ENCODE measurements at regions not wholly inside any gene's neighbourhood (a gene's known extent, or its start where the extent isn't known, plus 50 kb on each side); places are given as distances from the start of the nearest gene placed in this dataset.
A peak's percentile ranks its signal among the peaks of the same experiment; 100 is the strongest.
"Not testable (repeated sequence)": the region's sequence is repeated elsewhere in the genome, so short reads cannot be mapped to it uniquely, and the experiment has no call there.

- H3K9me3 ChIP-seq (ENCODE audit: control insufficient read depth, insufficient read depth, low read depth, low read length), result no peaks in the 10 kb centered on the region
- no peaks in the 10 kb centered on the region for H4K20me1 ChIP-seq (ENCODE audit: control insufficient read depth, extremely low read depth, insufficient read depth, low read length)
- DNase-seq (ENCODE audit: low read depth in 2 of 2), result peak in 1 of 2 donors; percentile 21
- TF ChIP-seq, protein P1, sequence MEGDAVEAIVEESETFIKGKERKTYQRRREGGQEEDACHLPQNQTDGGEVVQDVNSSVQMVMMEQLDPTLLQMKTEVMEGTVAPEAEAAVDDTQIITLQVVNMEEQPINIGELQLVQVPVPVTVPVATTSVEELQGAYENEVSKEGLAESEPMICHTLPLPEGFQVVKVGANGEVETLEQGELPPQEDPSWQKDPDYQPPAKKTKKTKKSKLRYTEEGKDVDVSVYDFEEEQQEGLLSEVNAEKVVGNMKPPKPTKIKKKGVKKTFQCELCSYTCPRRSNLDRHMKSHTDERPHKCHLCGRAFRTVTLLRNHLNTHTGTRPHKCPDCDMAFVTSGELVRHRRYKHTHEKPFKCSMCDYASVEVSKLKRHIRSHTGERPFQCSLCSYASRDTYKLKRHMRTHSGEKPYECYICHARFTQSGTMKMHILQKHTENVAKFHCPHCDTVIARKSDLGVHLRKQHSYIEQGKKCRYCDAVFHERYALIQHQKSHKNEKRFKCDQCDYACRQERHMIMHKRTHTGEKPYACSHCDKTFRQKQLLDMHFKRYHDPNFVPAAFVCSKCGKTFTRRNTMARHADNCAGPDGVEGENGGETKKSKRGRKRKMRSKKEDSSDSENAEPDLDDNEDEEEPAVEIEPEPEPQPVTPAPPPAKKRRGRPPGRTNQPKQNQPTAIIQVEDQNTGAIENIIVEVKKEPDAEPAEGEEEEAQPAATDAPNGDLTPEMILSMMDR (conservative IDR thresholded peaks at IDR 0.05 in 1 of 2, IDR thresholded peaks at IDR 0.05 in 1 of 2; ENCODE audit: low read depth in 1 of 2, low read length in 2 of 2), result no peak
- no peak for TF ChIP-seq EZH2 (IDR thresholded peaks at IDR 0.05; ENCODE audit: low read length, missing control alignments)
- no peaks in the 10 kb centered on the region for H3K27me3 ChIP-seq (ENCODE audit: control insufficient read depth, insufficient read depth, low read length)
- no peaks in the 10 kb centered on the region for H3K79me2 ChIP-seq (ENCODE audit: control insufficient read depth, insufficient read depth, low read length)
- H3K4me1 ChIP-seq (ENCODE audit: control insufficient read depth, extremely low read depth, insufficient read depth, low read length), result no peaks in the 10 kb centered on the region
- H3K9ac ChIP-seq (ENCODE audit: insufficient read depth, low read length), result no peak overlapping the region
- H3K4me3 ChIP-seq (replicated peaks in 1 of 4; ENCODE audit: control extremely low read depth in 1 of 4, insufficient read depth in 1 of 4, low read depth in 3 of 4, low read length in 4 of 4), result no peak overlapping the region
- H3K4me2 ChIP-seq (ENCODE audit: extremely low read depth, insufficient read depth, low read length), result no peak overlapping the region
- no peaks in the 10 kb centered on the region for H3K36me3 ChIP-seq (ENCODE audit: control insufficient read depth, insufficient read depth, low read length)
- no peak overlapping the region for H2AFZ ChIP-seq (ENCODE audit: low read length)
- H3K27ac ChIP-seq (ENCODE audit: insufficient read depth, low read length), result no peak overlapping the region
These were observed 135.5 kb upstream of the CDKN3 start for GRCh38 chr14:54261283-54261682.

DNA sequence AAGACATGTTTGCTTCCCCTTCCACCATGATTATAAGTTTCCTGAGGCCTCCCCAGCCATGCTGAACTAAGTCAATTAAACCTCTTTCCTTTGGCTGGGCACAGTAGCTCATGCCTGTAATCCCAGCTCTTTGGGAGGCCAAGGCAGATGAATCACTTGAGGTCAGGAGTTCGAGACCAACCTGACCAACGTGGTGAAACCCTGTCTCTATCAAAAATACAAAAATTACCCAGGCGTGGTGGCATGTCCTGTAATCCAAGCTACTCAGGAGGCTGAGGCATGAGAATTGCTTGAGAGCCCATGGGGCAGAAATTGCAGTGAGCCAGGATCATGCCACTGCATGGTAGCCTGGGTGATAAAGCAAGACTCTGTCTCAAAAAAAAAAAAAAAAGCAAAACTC is 130.2 kb upstream of the CDKN3 start:
- not testable (repeated sequence) for H3K9me3 ChIP-seq (ENCODE audit: control insufficient read depth, insufficient read depth, low read depth, low read length); H3K27ac ChIP-seq (ENCODE audit: insufficient read depth, low read length); H3K4me1 ChIP-seq (ENCODE audit: control insufficient read depth, extremely low read depth, insufficient read depth, low read length); H4K20me1 ChIP-seq (ENCODE audit: control insufficient read depth, extremely low read depth, insufficient read depth, low read length); H3K27me3 ChIP-seq (ENCODE audit: control insufficient read depth, insufficient read depth, low read length); H3K4me3 ChIP-seq (replicated peaks in 1 of 4; ENCODE audit: control extremely low read depth in 1 of 4, insufficient read depth in 1 of 4, low read depth in 3 of 4, low read length in 4 of 4); H3K9ac ChIP-seq (ENCODE audit: insufficient read depth, low read length); DNase-seq (ENCODE audit: low read depth in 2 of 2); H3K79me2 ChIP-seq (ENCODE audit: control insufficient read depth, insufficient read depth, low read length); H3K36me3 ChIP-seq (ENCODE audit: control insufficient read depth, insufficient read depth, low read length); H2AFZ ChIP-seq (ENCODE audit: low read length); H3K4me2 ChIP-seq (ENCODE audit: extremely low read depth, insufficient read depth, low read length)

- Histone ChIP-seq H4K20me1 (ENCODE audit: control insufficient read depth, extremely low read depth, insufficient read depth, low read length) (no peaks in the 10 kb centered on the region), H3K4me3 (replicated peaks in 1 of 4; ENCODE audit: control extremely low read depth in 1 of 4, insufficient read depth in 1 of 4, low read depth in 3 of 4, low read length in 4 of 4) (no peak overlapping the region), H3K27me3 (ENCODE audit: control insufficient read depth, insufficient read depth, low read length) (no peaks in the 10 kb centered on the region), H3K9ac (ENCODE audit: insufficient read depth, low read length) (no peak overlapping the region), H3K27ac (ENCODE audit: insufficient read depth, low read length) (no peak overlapping the region), H2AFZ (ENCODE audit: low read length) (no peak overlapping the region), H3K4me1 (ENCODE audit: control insufficient read depth, extremely low read depth, insufficient read depth, low read length) (no peaks in the 10 kb centered on the region), H3K9me3 (ENCODE audit: control insufficient read depth, insufficient read depth, low read depth, low read length) (no peaks in the 10 kb centered on the region), H3K36me3 (ENCODE audit: control insufficient read depth, insufficient read depth, low read length) (no peaks in the 10 kb centered on the region), H3K4me2 (ENCODE audit: extremely low read depth, insufficient read depth, low read length) (no peak overlapping the region), H3K79me2 (ENCODE audit: control insufficient read depth, insufficient read depth, low read length) (no peaks in the 10 kb centered on the region)
- TF ChIP-seq, protein P1 (conservative IDR thresholded peaks at IDR 0.05 in 1 of 2, IDR thresholded peaks at IDR 0.05 in 1 of 2; ENCODE audit: low read depth in 1 of 2, low read length in 2 of 2), result no peak
- TF ChIP-seq EZH2 (IDR thresholded peaks at IDR 0.05; ENCODE audit: low read length, missing control alignments), result no peak
- peak in 1 of 2 donors; percentile 10 for DNase-seq (ENCODE audit: low read depth in 2 of 2)
These were observed 129.6 kb upstream of the CDKN3 start for GRCh38 chr14:54267172-54267571.
